Hypothalamus (tissue), 51 donors: ENCODE measurements at regions not wholly inside any gene's neighbourhood (a gene's known extent, or its start where the extent isn't known, plus 50 kb on each side); places are given as distances from the start of the nearest gene placed in this dataset.

Experiments
- DNase-seq, 51 donors: peaks; one replicate each; lab custom pipeline; 2025; lab: John Stamatoyannopoulos, UW

DNA sequence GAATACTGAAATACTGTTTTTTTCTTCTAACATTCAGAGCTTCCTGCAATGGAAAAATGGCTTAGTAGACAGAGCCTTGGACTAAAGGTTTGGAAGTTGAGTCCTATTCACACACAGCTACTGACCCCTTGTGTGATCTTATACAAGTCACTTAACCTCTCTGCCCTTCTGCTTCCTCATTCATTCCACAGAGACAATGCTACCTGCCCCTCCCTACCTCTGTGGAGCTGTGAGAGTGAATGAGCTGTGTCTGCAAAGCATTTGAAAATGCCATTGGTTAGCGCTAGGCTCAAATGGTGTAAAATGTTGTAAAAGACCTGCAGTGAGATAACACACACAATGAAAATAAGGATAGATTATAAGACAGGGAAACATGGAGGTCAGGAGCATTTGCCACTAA, 214.4 kb downstream of the BARHL2 start:
- DNase-seq, result no peak

DNA sequence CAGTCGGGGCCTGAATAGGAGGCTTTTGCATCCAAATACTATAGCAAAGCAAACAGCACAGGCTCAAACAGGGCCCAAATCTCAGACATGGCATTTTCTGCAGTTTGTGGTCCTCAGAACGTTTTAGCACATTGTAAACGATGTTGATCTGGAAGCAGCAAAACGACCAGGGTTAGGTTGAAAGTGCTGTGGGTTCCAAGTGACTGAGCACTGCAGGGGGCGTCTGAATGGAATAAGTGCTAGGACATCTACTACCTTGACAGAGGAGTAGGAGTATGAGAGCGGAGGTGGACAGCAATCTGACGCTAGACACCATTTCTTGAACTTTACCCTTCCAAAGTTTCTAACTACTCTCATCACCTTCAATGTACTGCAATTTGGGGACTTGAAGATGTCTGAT, 214.9 kb downstream of the BARHL2 start:
- no peak for DNase-seq

DNA sequence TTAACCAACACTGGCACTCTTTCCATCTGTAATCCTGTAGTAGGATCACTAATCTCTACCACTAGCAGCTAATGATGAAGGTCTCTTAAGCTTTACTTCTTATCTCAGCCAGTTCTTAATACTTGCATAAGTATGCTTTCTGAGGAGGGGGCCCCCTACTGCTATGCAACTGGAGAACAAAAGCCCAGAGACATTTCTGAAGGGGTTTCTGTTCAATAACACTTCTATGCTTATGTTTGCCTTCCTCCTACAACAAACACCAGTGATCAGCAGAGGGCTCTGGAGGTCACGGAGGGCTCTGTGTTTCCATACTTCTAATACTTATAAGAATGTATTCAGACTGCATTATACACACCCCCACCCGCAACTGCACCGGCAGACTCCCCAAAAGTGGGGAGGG, 215.8 kb downstream of the BARHL2 start:
- DNase-seq, result no peak

DNA sequence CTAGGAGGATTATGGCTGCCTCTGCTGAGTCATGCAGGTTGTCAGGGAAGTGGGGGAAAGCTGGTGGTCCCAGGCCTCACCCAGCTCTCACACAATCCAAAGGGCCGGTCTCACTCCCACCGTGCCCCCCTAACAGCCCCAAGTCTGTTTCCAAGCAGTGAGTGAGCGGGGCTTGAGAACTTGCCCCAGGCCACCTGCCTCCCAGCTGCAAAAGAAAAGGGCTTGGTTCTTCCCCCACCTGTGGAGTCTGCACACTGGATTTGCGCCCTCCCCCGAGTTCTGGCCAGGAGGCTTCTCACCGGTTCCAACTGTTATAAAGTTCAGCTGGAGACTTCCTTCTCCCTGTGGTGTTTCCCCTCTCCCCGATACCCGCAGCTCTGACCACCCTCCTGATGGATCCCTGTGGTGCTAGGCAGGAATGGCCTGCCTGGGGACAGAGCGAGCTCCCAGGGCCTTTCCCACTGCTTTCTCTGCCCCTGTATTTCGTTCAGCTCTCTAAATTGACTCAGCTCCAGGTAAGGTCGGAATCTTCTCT, 222.3 kb downstream of the BARHL2 start:
- DNase-seq, result no peak

DNA sequence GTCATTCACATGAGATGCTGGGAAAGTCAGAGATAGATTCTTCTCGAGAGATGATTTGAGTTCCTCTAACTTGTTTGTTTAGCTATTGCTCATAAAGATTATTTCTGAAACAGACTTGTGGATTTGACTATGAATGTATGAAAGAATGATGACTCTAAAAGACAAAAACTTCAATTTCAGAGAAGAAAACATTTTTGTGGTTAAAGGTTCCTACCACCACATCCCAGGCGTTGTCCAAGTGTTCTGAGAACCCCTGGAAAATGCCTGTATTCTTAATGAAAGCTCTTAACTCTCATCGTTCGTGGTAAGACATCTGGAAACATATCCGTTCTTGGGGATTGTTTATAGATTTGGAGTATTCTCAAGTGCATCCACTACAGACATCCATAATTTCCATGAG, 228.7 kb downstream of the BARHL2 start:
- DNase-seq, result no peak

DNA sequence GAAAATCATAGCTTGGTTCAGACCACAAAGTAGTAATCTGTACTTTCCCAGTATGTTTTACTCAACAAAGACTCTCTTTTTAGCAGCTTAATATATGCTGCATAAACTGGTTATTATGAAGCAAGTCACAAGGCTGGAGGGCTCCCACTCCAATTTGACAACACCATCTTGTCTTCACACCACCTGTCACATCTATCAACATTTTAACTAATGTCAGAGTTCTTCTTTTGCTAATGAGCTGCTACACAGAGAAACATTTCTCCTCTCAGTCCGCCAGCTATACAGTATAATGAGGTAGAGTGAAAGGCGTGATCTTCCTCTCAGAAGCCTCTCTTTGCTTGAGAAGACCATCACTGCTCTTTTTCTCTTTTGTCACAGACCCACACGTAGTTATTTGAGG, 230.1 kb downstream of the BARHL2 start:
- no peak for DNase-seq

DNA sequence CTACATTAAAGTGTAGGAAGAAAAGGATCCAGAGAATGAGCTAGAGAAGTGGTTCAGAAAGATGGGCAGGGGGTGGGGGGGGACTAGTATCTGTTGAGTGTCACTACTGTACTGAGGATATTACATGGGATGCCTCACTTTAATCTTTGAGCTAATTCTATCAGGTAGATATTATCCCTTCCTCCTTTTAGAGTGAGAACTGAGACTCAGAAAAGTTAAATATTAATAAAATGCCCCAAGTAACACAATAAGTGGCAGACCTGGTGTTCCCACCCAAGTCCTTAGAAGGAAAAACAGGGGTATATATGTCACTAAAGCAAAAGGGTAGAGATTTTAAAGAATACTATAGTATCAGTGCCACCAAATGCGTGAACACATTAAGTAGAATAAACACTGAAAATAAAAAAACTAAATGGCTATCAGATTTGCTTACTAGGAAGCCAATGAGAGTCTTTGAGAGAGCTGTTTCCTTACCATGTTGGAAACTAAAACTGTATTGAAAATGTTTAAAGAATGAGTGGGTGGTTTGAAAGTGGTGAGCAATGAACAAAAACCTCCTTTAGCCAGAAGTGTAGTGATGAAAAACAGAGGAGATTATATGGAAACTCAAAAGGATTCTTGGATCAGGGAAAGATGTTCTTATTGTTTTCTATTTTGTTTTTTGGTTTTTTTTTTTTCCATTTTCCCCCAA, 230.8 kb downstream of the BARHL2 start:
- no peak for DNase-seq

DNA sequence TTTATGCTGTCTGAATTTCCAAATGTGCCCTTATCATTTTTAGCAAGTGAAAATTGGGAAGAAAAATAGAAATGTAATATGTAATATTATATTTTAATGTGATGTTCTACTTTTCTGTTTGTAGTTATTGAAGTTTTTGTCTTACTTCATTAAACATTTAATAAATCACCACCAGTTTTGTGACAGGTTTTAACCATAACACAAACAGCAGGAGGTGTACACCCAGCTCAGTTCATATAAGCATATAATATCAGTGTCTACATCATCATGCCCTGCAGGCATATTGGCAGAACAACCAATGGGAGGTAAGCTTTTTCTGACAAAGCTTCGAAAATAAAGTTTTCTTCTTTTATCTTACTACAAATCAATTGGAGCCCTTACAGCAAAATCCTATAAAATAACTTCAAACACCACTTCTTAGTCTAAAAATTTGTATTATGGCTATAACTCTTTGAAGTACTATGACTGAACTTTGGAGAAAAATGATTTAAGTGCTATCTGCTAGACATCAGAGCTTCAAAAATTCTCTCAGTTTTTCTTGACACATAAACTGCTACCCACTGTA, 236.7 kb downstream of the BARHL2 start:
- DNase-seq, result no peak

DNA sequence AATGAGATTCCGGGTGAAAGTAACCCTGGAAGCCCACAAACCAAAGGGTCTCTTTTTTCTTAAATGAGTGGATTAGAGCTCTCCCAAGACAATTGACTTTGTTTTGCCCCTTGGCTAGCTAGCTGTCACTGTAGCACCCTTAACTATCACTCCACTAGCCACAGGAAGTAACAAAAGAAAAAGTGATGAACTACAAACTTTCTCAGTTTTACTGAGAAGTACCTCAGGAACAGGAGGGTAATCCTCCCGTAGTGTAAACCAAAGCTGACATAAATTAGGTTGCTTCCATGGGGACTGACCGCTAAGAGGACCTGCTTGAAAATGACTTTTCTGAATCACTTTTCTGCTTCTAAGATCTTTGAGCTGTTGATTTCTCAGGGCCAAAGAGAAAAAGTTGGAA, 240.1 kb downstream of the BARHL2 start:
- DNase-seq, result no peak

DNA sequence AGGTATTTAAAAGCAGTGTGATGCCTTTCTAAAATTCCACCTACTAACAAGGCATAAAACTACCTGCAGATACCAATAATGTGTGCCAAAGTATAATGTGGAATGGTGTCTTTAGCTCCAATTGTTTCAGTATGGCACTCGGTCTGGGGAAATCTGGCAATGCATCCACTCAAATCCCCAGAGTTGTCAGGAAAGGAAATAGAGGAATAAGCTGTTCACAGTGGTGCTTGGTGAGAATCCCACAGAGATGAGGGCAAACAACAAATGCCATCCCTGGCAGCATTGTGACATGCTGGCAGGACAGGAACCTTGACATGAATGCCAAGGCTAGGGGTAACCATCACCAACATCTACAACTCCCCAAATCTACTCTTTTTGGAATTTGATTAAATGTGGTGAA, 240.7 kb downstream of the BARHL2 start:
- DNase-seq, result no peak

DNA sequence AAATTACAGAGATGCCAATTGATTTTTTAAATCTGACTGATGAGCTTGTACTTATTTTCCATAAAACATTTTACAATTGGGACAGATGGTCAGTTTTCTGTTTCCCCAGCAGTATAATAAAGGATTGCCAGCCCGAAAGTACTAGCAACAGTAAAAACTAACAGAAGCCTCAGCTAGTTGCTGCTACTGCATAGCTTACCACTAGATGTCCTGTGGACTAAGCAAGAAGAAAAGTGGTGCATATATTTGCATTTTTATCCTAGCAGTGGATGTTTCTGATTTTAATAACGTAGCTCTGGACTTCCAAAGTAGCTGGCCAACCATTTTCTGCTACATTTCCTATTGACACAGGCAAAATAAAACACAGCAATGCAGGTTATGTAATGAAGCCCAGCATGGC, 241.5 kb downstream of the BARHL2 start:
- no peak for DNase-seq

DNA sequence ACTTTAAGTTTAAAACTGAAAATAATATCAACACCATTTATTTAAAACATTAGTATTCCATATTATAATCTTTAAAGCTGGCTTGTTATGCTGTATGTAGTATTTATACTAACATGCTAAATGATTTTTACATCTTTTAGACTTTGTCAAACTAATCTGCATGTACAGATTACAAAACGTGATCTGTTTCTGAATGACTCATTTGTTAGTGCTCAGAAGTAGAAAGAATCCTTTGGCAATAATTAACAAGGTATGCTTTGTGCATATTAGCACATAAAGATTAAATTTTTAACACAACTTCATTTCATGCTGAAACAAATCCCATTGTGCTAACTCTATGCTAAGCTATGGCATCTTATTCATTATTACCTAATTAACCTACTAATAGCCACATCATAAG, 242.4 kb downstream of the BARHL2 start:
- no peak for DNase-seq

DNA sequence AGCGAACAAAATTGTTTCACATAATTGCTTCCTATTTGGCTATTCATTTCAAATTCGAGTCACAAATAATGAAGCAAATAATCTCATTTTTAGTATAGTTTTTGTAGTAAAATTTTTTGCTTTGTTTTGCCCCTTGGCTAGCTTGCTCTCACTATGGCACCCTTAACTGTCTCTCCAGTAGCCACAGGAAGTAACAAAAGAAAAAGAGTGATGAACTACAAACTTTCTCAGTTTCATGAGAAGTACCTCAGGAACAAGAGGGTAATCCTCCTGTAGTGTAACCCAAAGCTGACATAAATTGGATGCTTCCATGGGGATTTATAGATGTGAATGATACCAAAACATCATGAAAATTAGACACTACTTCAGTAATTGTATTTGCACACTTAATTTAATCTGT, 242.9 kb downstream of the BARHL2 start:
- DNase-seq, result no peak

DNA sequence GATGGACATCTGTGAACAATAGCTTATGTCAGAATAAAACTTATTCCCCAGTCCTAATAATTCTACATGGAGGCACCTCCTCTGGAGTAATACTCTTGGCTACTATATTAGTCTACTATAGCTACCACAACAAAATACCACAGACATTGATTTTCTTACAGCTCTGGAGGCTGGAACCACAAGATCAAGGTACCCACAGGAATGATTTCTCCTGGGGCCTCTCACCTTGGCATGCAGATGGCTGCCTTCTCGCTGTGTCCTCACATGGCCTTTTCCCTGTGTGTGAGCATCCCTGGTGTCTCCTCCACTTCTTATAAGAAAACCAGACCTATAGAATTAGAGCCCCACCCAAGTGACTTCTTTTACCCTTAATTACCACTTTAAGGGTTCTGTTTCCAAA, 244.3 kb downstream of the BARHL2 start:
- DNase-seq, result no peak

DNA sequence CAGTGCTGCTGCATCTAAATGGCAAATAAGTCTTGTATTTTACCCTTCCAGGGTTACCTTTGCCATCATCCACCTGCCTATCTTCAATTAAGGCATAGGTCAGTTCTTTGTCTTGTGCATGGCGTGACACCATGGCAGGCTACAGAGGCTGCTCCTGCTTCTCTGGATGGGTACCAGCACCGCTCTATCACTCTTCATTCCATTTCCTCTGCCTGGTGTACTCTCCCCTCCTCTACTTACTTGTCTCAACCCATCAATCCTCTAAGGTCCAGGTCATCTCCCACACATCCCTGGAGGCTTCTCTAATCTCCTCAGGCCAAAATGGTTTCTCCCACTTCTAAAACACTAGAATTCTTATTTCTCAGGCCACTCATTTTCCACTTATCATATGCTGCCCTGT, 257.5 kb downstream of the BARHL2 start:
- DNase-seq, result no peak

DNA sequence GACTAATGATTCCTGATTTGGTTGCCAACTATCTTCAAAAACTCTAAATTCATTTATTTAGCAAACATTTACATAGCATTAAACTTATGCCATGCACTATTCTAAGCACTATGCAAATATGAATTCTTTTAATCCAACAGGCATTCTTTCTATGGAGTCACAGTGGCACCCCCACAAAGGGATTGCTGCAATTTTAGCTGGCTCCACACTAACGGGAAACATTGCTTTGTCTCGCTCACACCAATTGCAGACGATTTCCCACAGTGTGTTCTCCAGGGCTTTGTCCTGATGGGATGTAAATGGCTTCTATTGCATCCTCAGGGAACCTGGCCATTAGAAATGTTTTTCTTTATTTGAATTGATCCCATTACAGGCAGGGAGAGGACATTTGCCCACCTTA, 259.1 kb downstream of the BARHL2 start:
- DNase-seq, result no peak

DNA sequence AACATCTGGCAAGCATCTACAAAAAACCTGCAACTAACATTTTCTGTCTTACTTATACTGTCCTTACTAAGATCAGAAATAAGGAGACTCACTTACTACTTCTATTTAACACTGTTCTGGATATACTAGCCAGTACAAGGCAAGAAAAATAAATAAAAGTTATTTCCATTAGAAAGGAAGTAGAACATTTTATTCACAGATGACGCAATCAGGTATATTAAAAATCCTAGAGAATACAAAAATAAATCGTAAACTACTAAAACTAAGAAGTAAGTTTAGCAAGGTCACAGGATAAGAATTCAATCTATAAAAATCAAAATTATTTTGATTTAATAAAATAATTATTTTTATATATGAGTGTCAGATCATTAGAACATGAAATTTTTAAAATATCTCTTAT, 264.6 kb downstream of the BARHL2 start:
- no peak for DNase-seq

DNA sequence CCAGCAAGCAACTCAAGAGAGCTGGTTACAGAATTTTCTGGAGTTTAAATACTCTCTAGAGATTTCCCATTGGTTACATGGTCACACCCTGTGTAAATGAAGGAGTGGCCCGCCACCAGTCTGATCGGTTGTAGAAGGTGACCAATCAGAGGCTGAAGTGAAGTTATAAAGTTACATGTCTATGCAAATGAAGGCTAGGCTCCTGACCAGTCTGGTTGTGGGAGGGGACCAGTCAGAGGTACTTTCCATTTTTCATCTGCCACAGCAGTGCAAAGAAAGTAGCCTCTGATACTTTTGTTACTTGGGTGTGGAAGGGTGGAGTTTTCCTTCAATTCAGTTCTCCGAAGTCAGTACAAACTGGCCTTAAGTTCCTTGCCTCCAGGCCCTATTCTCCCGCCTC, 273.7 kb downstream of the BARHL2 start:
- DNase-seq, result no peak

DNA sequence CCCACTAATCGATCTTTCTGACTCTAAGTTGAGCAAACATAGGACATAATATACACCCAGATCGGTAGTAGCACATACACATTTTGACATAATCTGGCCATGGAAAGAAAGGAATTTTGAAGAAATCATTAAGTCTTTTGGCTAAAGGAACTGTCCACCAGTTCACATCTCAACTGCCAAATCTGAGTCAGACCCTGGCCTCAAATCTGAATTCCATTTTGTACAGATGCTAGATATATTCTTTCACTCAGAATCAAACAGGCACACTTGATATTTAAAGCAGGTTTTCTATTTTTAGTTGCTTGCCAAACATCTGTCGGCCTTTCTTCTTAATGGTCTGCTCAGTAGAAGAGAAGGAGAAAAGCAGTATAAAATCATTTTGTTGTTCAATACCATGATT, 281.8 kb downstream of the BARHL2 start:
- DNase-seq, result no peak

DNA sequence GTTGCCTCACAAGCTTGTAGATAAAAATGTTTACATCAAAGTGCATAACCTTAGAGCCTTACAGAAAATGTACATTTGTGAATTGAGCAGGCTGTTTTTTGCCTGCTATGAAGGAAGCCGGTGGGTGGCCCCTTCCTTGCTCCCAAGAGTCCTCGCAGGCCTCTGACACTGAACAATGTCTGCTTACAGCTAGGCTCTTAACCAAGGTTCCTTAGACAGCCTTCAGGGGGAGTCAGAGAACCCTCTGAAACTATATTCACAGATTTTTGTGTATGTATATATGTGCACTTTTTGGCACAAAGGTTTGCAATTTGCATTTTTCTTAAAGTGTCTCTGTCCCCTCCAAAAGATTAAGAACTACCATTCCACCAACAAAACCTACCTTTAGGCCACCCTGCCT, 282.6 kb downstream of the BARHL2 start:
- DNase-seq, result no peak

DNA sequence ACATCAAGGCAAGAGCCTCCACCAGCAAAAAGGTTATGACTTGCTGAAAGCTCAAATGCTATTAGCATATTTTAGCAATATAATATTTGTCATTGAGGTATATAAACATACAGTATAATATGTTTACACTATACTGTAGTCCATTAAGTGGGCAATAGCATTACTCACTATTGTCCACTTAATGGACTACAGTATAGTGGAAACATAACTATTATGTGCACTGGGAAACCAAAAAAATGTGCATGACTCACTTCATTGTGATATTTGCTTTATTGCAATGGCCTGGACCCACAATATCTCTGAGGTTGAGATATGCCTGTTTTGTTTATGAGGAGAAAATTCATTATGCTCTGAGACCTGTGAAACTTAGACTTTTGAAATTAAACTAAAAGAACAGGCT, 300.0 kb downstream of the BARHL2 start:
- no peak for DNase-seq

DNA sequence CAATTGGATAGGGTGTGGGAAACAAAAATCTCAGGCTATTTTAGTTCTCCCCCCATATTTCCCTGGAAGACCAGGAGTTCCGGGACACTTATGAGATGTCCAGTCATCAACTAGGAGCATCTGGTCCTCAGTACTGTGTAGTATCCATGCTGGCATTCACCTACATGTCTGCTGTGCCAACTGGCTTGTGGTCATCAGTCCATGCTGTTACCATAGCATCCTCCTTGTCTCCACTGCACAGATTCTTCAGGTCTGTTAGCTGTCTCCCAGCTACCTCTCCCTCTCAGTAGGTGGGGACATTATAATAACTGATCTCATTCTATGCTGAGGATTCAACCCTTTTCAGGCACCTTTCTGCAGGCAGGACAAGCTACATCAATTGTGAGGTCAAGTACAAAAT, 302.9 kb downstream of the BARHL2 start:
- peak in 15 of 51 donors; percentile 1 to 56 (median 11) for DNase-seq

DNA sequence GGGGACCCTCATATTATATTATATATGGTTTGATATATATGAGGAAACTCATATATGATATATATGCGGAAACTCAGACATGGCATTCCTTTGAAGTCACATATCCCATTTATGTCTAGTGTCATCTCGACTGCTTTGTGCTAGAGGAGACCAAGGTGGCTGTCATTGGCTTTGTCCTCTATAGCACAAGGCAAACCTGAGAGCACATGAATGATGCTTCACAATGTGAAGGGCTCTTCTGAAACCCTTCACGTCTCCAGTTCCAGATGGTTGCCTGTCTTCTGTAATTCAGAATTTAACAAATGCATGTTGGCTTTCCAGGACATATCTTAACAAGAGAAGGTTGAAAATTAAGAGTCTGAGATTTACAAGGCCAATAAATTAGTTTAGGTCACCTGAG, 303.6 kb downstream of the BARHL2 start:
- no peak for DNase-seq
